HCT116 (cell line): ENCODE measurements at regions not wholly inside any gene's neighbourhood (a gene's known extent, or its start where the extent isn't known, plus 50 kb on each side); places are given as distances from the start of the nearest gene placed in this dataset.

Experiments
- ATAC-seq: fragments of 200-7000 bp; cut with Tn5 transposase; 2 replicates; pipeline ENCODE4 v1.9.1; 2020; ENCODE audit warnings: mild to moderate bottlenecking, moderate library complexity
- BruUV-seq: library from RNA; stranded (reverse); fragments of 400-500 nt; replicated peaks from 2 replicates; lab custom pipeline; 2021; lab: Mats Ljungman, UMichigan
- CTCF ChIA-PET: fragments of 300-600 bp; sonication (Branson Sonifier 250); formaldehyde crosslinking; loops from one replicate; lab custom pipeline; 2021; ENCODE audit warnings: antibody characterized with exemption; lab: Charles Lee
- POLR2A ChIA-PET: fragments of 300-600, 350-600 bp; sonication (Branson Sonifier 250); formaldehyde crosslinking; loops from one replicate; lab custom pipeline; 2021; ENCODE audit warnings: antibody characterized with exemption; lab: Charles Lee
- RAD21 ChIA-PET, 2 experiments: fragments of 300-600 bp; sonication (Branson Sonifier 250); formaldehyde crosslinking; loops; one replicate each; lab custom pipeline; 2023; ENCODE audit warnings: low total read pairs in 2 of 2; ENCODE audit not compliant: uncharacterized antibody in 2 of 2, unreplicated experiment in 2 of 2, low non-redundant PET in 1 of 2; lab: Charles Lee
- DNase-seq: peaks from one replicate; pipeline ENCODE4 v3.0.0-alpha.2; 2010; ENCODE audit warnings: low read depth, low spot score
- H2AFZ ChIP-seq: fragments of 200-600 bp; shearing (Covaris generic), sonication (generic); 2 replicates; pipeline ENCODE4 v1.6.1; 2017; ENCODE audit warnings: low read depth, mixed run types, mixed read lengths, antibody characterized with exemption, low read length; ENCODE audit not compliant: poor library complexity, severe bottlenecking
- H3K27ac ChIP-seq: 2 replicates; pipeline ENCODE4 v1.5.1; 2012; ENCODE audit warnings: low read depth, low read length
- H3K27me3 ChIP-seq: fragments of 200-600 bp; sonication (generic); 2 replicates; pipeline ENCODE4 v1.6.1; 2016; ENCODE audit warnings: mixed run types, low read length, mixed read lengths; ENCODE audit not compliant: insufficient read depth
- H3K36me3 ChIP-seq, 2 experiments: fragments of 200-500 bp in 1 of 2; fragments of 200-600 bp in 1 of 2; sonication (Bioruptor generic) in 1 of 2; sonication (generic) in 1 of 2; 2 replicates each; pipeline versions ENCODE4 v1.5.1 to v1.6.1; 2014 to 2016; ENCODE audit warnings: low read length in 2 of 2, inconsistent platforms in 1 of 2, mixed read lengths in 1 of 2, mixed run types in 1 of 2; ENCODE audit not compliant: insufficient read depth in 2 of 2, control insufficient read depth in 1 of 2
- H3K4me1 ChIP-seq, 2 experiments: fragments of 200-600 bp in 1 of 2; sonication (generic) in 1 of 2; 2 replicates each; pipeline versions ENCODE4 v1.5.1 to v1.6.1; 2012 to 2017; ENCODE audit warnings: low read length in 2 of 2, inconsistent platforms in 1 of 2, mild to moderate bottlenecking in 1 of 2, mixed read lengths in 1 of 2, mixed run types in 1 of 2, moderate library complexity in 1 of 2; ENCODE audit not compliant: insufficient read depth in 2 of 2, control insufficient read depth in 1 of 2
- H3K4me2 ChIP-seq: fragments of 200-600 bp; sonication (generic); 2 replicates; pipeline ENCODE4 v1.6.1; 2017; ENCODE audit warnings: mixed run types, low read length, mixed read lengths
- H3K4me3 ChIP-seq, 2 experiments: fragments of 200-600 bp in 1 of 2; sonication (generic) in 1 of 2; replicated peaks in 1 of 2; 2 replicates each; pipeline ENCODE4 v1.5.1; 2011 to 2016; ENCODE audit warnings: low read length in 2 of 2, control low read depth in 1 of 2, low read depth in 1 of 2, mild to moderate bottlenecking in 1 of 2, mixed read lengths in 1 of 2, mixed run types in 1 of 2
- H3K79me2 ChIP-seq: fragments of 200-600 bp; sonication (generic); 2 replicates; pipeline ENCODE4 v1.6.1; 2017; ENCODE audit warnings: mild to moderate bottlenecking, mixed run types, low read length, moderate library complexity, mixed read lengths; ENCODE audit not compliant: insufficient read depth
- H3K9ac ChIP-seq: fragments of 200-600 bp; sonication (generic); 2 replicates; pipeline ENCODE4 v1.6.1; 2016; ENCODE audit warnings: low read length, mixed read lengths
- H3K9me2 ChIP-seq: fragments of 200-600 bp; sonication (generic), shearing (Covaris generic); 2 replicates; pipeline ENCODE4 v1.6.1; 2017; ENCODE audit warnings: mixed run types, mild to moderate bottlenecking, moderate library complexity; ENCODE audit not compliant: insufficient read depth
- H3K9me3 ChIP-seq, 2 experiments: fragments of 200-500 bp in 1 of 2; fragments of 200-600 bp in 1 of 2; sonication (Bioruptor generic) in 1 of 2; sonication (generic) in 1 of 2; 2 replicates each; pipeline ENCODE4 v1.6.1; 2014 to 2017; ENCODE audit warnings: low read length in 2 of 2, mixed read lengths in 2 of 2, inconsistent platforms in 1 of 2, low read depth in 1 of 2, mild to moderate bottlenecking in 1 of 2, mixed run types in 1 of 2, moderate library complexity in 1 of 2; ENCODE audit not compliant: control insufficient read depth in 1 of 2, insufficient read depth in 1 of 2
- H4K20me1 ChIP-seq: fragments of 200-600 bp; sonication (generic), shearing (Covaris generic); 2 replicates; pipeline ENCODE4 v1.6.1; 2017; ENCODE audit warnings: mixed run types, mild to moderate bottlenecking, moderate library complexity; ENCODE audit not compliant: insufficient read depth
- CBX3 ChIP-seq: IDR thresholded peaks from 2 replicates; pipeline ENCODE4 v1.6.1; 2012; ENCODE audit warnings: low read depth
- CEBPB ChIP-seq: IDR thresholded peaks from 2 replicates; pipeline ENCODE4 v1.6.1; 2012; ENCODE audit warnings: low read depth
- EZH2 ChIP-seq: fragments of 200-600 bp; sonication (generic); IDR thresholded peaks from 2 replicates; pipeline ENCODE4 v1.6.1; 2017; ENCODE audit warnings: antibody characterized with exemption, mixed run types
- EZH2phosphoT487 ChIP-seq: fragments of 200-600 bp; IDR thresholded peaks from 2 replicates; pipeline ENCODE4 v1.6.1; 2018; ENCODE audit warnings: antibody characterized with exemption, borderline replicate concordance
- FOSL1 ChIP-seq: IDR thresholded peaks from 2 replicates; pipeline ENCODE4 v1.6.1; 2012; ENCODE audit warnings: low read depth
- JUND ChIP-seq: IDR thresholded peaks from 2 replicates; pipeline ENCODE4 v1.6.1; 2012
- POLR2A ChIP-seq: IDR thresholded peaks from 2 replicates; pipeline ENCODE4 v1.7.0; 2011; ENCODE audit warnings: borderline replicate concordance; ENCODE audit not compliant: insufficient read depth, insufficient read length; ENCODE audit errors: extremely low read depth
- POLR2AphosphoS5 ChIP-seq: IDR thresholded peaks from 2 replicates; pipeline ENCODE4 v1.6.1; 2011; ENCODE audit warnings: mild to moderate bottlenecking, low read depth, low read length, moderate library complexity
- RAD21 ChIP-seq: IDR thresholded peaks from 2 replicates; pipeline ENCODE4 v1.6.1; 2012; ENCODE audit warnings: low read depth, mild to moderate bottlenecking
- SIN3A ChIP-seq: IDR thresholded peaks from 2 replicates; pipeline ENCODE4 v1.6.1; 2012; ENCODE audit warnings: low read depth
- TCF7L2 ChIP-seq: IDR thresholded peaks from 2 replicates; pipeline ENCODE4 v1.7.0; 2011; ENCODE audit warnings: borderline replicate concordance, inconsistent platforms; ENCODE audit not compliant: insufficient read depth, insufficient read length; ENCODE audit errors: extremely low read depth
- YY1 ChIP-seq: IDR thresholded peaks from 2 replicates; pipeline ENCODE4 v1.6.1; 2011; ENCODE audit warnings: low read length, low read depth, moderate library complexity, mild to moderate bottlenecking; ENCODE audit not compliant: insufficient replicate concordance; ENCODE audit errors: extremely low read depth
- ZBTB33 ChIP-seq: IDR thresholded peaks from 2 replicates; pipeline ENCODE4 v1.6.1; 2011; ENCODE audit warnings: mild to moderate bottlenecking, low read length, moderate library complexity; ENCODE audit not compliant: insufficient replicate concordance; ENCODE audit errors: extremely low read depth
- ZFX ChIP-seq: fragments of 450-650 bp; IDR thresholded peaks from 2 replicates; pipeline ENCODE4 v1.6.1; 2017
- ZNF274 ChIP-seq: fragments of 200-500 bp; sonication (Bioruptor generic); IDR thresholded peaks from 2 replicates; pipeline ENCODE4 v1.6.1; 2014; ENCODE audit warnings: mild to moderate bottlenecking, low read depth, low read length, inconsistent platforms
- intact Hi-C: fragments of 100-400 bp; cut with micrococcal nuclease; formaldehyde crosslinking; loops from 2 replicates; pipeline ENCODE4 v1.10.0; 2022
- TF ChIP-seq, protein P1 (sequence below): IDR thresholded peaks from 2 replicates; pipeline ENCODE4 v1.6.1; 2012

GRCh38 chr4:124423160-124423559, 289.4 kb downstream of the ANKRD50 start:
- no peak overlapping the region for H2AFZ ChIP-seq

GRCh38 chr4:124426279-124426678, 286.3 kb downstream of the ANKRD50 start:
- ChIA-PET CTCF (no interaction called here), POLR2A (no interaction called here), RAD21 (no interaction called here)
- no peaks in the 10 kb centered on the region for H3K79me2 ChIP-seq
- H3K27me3 ChIP-seq, result no peaks in the 10 kb centered on the region
- no peak overlapping the region for H3K27ac ChIP-seq
- no peak overlapping the region for H3K4me2 ChIP-seq
- no peaks in the 10 kb centered on the region for H3K36me3 ChIP-seq
- intact Hi-C loops, result no loop called here
- no peak for DNase-seq
- no peak overlapping the region for H2AFZ ChIP-seq
- H4K20me1 ChIP-seq, result no peaks in the 10 kb centered on the region
- TF ChIP-seq RAD21 (no peak), CEBPB (no peak), FOSL1 (no peak), ZNF274 (no peak), JUND (no peak), EZH2 (no peak), YY1 (no peak), CBX3 (no peak), SIN3A (no peak), TCF7L2 (no peak), ZBTB33 (no peak), ZFX (no peak), POLR2AphosphoS5 (no peak), POLR2A (no peak)
- H3K9me3 ChIP-seq, result no peaks in the 10 kb centered on the region
- no peaks in the 10 kb centered on the region for H3K9me2 ChIP-seq
- no TSS peak for BruUV-seq
- peak; percentile 53; the same call in 1 of the 2 replicates for ATAC-seq
- H3K9ac ChIP-seq, result no peak overlapping the region
- no peak overlapping the region for H3K4me3 ChIP-seq
- H3K4me1 ChIP-seq, result no peaks in the 10 kb centered on the region

More at GRCh38 chr4:124423160-124423559, 289.4 kb downstream of the ANKRD50 start:
- no peak for TF ChIP-seq EZH2phosphoT487
- no peak for TF ChIP-seq POLR2A
- TF ChIP-seq, protein P1, sequence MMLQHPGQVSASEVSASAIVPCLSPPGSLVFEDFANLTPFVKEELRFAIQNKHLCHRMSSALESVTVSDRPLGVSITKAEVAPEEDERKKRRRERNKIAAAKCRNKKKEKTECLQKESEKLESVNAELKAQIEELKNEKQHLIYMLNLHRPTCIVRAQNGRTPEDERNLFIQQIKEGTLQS, result no peak
- no peak for TF ChIP-seq RAD21
- TF ChIP-seq, all 23 proteins: peak for 0
- Histone ChIP-seq H3K79me2 (no peaks in the 10 kb centered on the region), H3K4me2 (no peak overlapping the region), H3K27me3 (no peaks in the 10 kb centered on the region), H3K9me2 (no peaks in the 10 kb centered on the region), H3K4me3 (no peak overlapping the region), H3K9ac (no peak overlapping the region), H4K20me1 (no peaks in the 10 kb centered on the region), H3K4me1 (no peaks in the 10 kb centered on the region), H3K27ac (no peak overlapping the region), H3K9me3 (no peaks in the 10 kb centered on the region), H3K36me3 (no peaks in the 10 kb centered on the region)
- CTCF ChIA-PET, result no interaction called here
- DNase-seq, result no peak
- no peak for ATAC-seq
- intact Hi-C loops, result no loop called here
- no TSS peak for BruUV-seq
- RAD21 ChIA-PET, result no interaction called here
- POLR2A ChIA-PET, result no interaction called here
